Tibial nerve (tissue), 4 donors: ENCODE measurements at regions not wholly inside any gene's neighbourhood (a gene's known extent, or its start where the extent isn't known, plus 50 kb on each side); places are given as distances from the start of the nearest gene placed in this dataset.
"Not testable (repeated sequence)": the region's sequence is repeated elsewhere in the genome, so short reads cannot be mapped to it uniquely, and the experiment has no call there.

Source experiments
- DNase-seq, 2 donors: peaks; one replicate each; pipeline ENCODE4 v3.0.0-alpha.2; 2019; ENCODE audit warnings: low spot score in 2 of 2
- H3K27ac ChIP-seq, 4 donors: fragments of 200-600 bp; sonication (generic) in 3 of 4; one replicate each; pipeline ENCODE4 v1.5.1; 2017 to 2019; ENCODE audit warnings: mild to moderate bottlenecking in 1 of 4
- H3K27me3 ChIP-seq, 2 donors: fragments of 200-600 bp; sonication (generic) in 1 of 2; one replicate each; pipeline versions ENCODE4 v1.5.1 to v1.6.0; 2017 to 2019
- H3K36me3 ChIP-seq, 3 donors: fragments of 200-600 bp; sonication (generic); one replicate each; pipeline ENCODE4 v1.5.1; 2018 to 2019
- H3K4me1 ChIP-seq, 4 donors: fragments of 200-600 bp; sonication (generic) in 3 of 4; one replicate each; pipeline ENCODE4 v1.5.1; 2017 to 2019
- H3K4me3 ChIP-seq, 4 donors: fragments of 200-600 bp; sonication (generic) in 3 of 4; one replicate each; pipeline ENCODE4 v1.5.1; 2017 to 2019; ENCODE audit warnings: mild to moderate bottlenecking in 1 of 4, moderate library complexity in 1 of 4
- H3K9me3 ChIP-seq, 4 donors: fragments of 200-600 bp; sonication (generic) in 3 of 4; one replicate each; pipeline ENCODE4 v1.5.1; 2017 to 2019
- CTCF ChIP-seq, 5 experiments: fragments of 200-600 bp in 3 of 5; fragments of 450-650 bp in 2 of 5; sonication (generic) in 3 of 5; IDR thresholded peaks; one replicate each; pipeline ENCODE4 v1.5.1; 2016 to 2019; ENCODE audit warnings: antibody characterized with exemption in 5 of 5, mild to moderate bottlenecking in 3 of 5, moderate library complexity in 2 of 5
- EP300 ChIP-seq, 2 donors: sonication (generic); formaldehyde crosslinking; IDR thresholded peaks; one replicate each; pipeline ENCODE4 v1.6.1; 2017; ENCODE audit warnings: antibody characterized with exemption in 2 of 2, mild to moderate bottlenecking in 1 of 2
- POLR2A ChIP-seq, 2 donors: fragments of 450-650 bp; IDR thresholded peaks; one replicate each; pipeline ENCODE4 v1.6.1; 2017; ENCODE audit warnings: antibody characterized with exemption in 2 of 2, mild to moderate bottlenecking in 2 of 2, moderate library complexity in 2 of 2
- WGBS, 2 donors: methylation state at CpG; one replicate each; pipeline ENCODE4 v1.1.5; 2018; 5-methylcytosine and 5-hydroxymethylcytosine counted together

- Histone ChIP-seq H3K9me3 (peaks cover 0 to 7% (median 2%) of the 10 kb centered on the region in 4 donors), H3K27me3 (no peaks in the 10 kb centered on the region), H3K27ac (no peak overlapping the region), H3K4me1 (no peaks in the 10 kb centered on the region), H3K4me3 (no peak overlapping the region), H3K36me3 (no peaks in the 10 kb centered on the region)
- TF ChIP-seq CTCF (IDR thresholded peaks at IDR 0.05) (no peak), EP300 (IDR thresholded peaks at IDR 0.05) (no peak), POLR2A (IDR thresholded peaks at IDR 0.05) (no peak)
- no peak for DNase-seq
- 71 to 91% methylated on average over 5 of the region's 5 CpGs for WGBS, 2 donors
These were observed 83.3 kb upstream of the GPRC5B start for GRCh38 chr16:19967963-19968362.

GRCh38 chr16:19967561-19967960 lies 82.9 kb upstream of the GPRC5B start:
- Histone ChIP-seq H3K4me3 (no peak overlapping the region), H3K27ac (no peak overlapping the region), H3K4me1 (no peaks in the 10 kb centered on the region), H3K9me3 (peaks cover 0 to 7% (median 2%) of the 10 kb centered on the region in 4 donors), H3K27me3 (no peaks in the 10 kb centered on the region), H3K36me3 (no peaks in the 10 kb centered on the region)
- no peak for DNase-seq
- TF ChIP-seq EP300 (IDR thresholded peaks at IDR 0.05) (no peak), CTCF (IDR thresholded peaks at IDR 0.05) (no peak), POLR2A (IDR thresholded peaks at IDR 0.05) (no peak)

GRCh38 chr16:19963301-19963700 lies 78.7 kb upstream of the GPRC5B start:
- H3K27ac ChIP-seq = no peak overlapping the region
- H3K36me3 ChIP-seq = no peaks in the 10 kb centered on the region
- H3K4me3 ChIP-seq = no peak overlapping the region
- DNase-seq = peak in 1 of 2 donors; percentile 5
- H3K27me3 ChIP-seq = no peaks in the 10 kb centered on the region
- no peak for TF ChIP-seq EP300 (IDR thresholded peaks at IDR 0.05)
- TF ChIP-seq CTCF (IDR thresholded peaks at IDR 0.05) = no peak
- TF ChIP-seq POLR2A (IDR thresholded peaks at IDR 0.05) = no peak
- no peaks in the 10 kb centered on the region for H3K4me1 ChIP-seq
- H3K9me3 ChIP-seq = peaks cover 0 to 7% (median 2%) of the 10 kb centered on the region in 4 donors
- WGBS, 2 donors = 40 to 56% methylated on average over 4 to 5 of the region's 5 CpGs

- no peak for DNase-seq
- H3K36me3 ChIP-seq = no peaks in the 10 kb centered on the region
- WGBS, 2 donors = 76 to 77% methylated on average over 5 of the region's 5 CpGs
- H3K27ac ChIP-seq = no peak overlapping the region
- no peak for TF ChIP-seq CTCF (IDR thresholded peaks at IDR 0.05)
- no peak for TF ChIP-seq POLR2A (IDR thresholded peaks at IDR 0.05)
- no peak for TF ChIP-seq EP300 (IDR thresholded peaks at IDR 0.05)
- no peaks in the 10 kb centered on the region for H3K4me1 ChIP-seq
- H3K4me3 ChIP-seq = no peak overlapping the region
- H3K9me3 ChIP-seq = no peaks in the 10 kb centered on the region
- no peaks in the 10 kb centered on the region for H3K27me3 ChIP-seq
These were observed 75.5 kb upstream of the GPRC5B start for GRCh38 chr16:19960183-19960582.

GRCh38 chr16:19959736-19960135 lies 75.1 kb upstream of the GPRC5B start:
- H3K9me3 ChIP-seq = no peaks in the 10 kb centered on the region
- H3K4me1 ChIP-seq = no peaks in the 10 kb centered on the region
- H3K27ac ChIP-seq = no peak overlapping the region
- 50 to 53% methylated on average over 5 of the region's 5 CpGs for WGBS, 2 donors
- H3K4me3 ChIP-seq = no peak overlapping the region
- H3K27me3 ChIP-seq = no peaks in the 10 kb centered on the region
- no peaks in the 10 kb centered on the region for H3K36me3 ChIP-seq
- TF ChIP-seq EP300 (IDR thresholded peaks at IDR 0.05) (no peak), CTCF (IDR thresholded peaks at IDR 0.05) (no peak), POLR2A (IDR thresholded peaks at IDR 0.05) (no peak)
- no peak for DNase-seq

GRCh38 chr16:19955896-19956295 lies 71.2 kb upstream of the GPRC5B start:
- not testable (repeated sequence) for H3K27me3 ChIP-seq, H3K36me3 ChIP-seq, H3K27ac ChIP-seq, DNase-seq, H3K4me1 ChIP-seq, H3K9me3 ChIP-seq, H3K4me3 ChIP-seq
- 85 to 90% methylated on average over 3 of the region's 3 CpGs for WGBS, 2 donors

- not testable (repeated sequence) for DNase-seq, H3K36me3 ChIP-seq, H3K4me3 ChIP-seq, H3K27ac ChIP-seq, H3K4me1 ChIP-seq, H3K27me3 ChIP-seq, H3K9me3 ChIP-seq
- 67 to 74% methylated on average over 3 of the region's 3 CpGs for WGBS, 2 donors
These were observed 70.4 kb upstream of the GPRC5B start for GRCh38 chr16:19955084-19955483.
